Endothelial cell of umbilical vein (primary cell): ENCODE measurements at regions not wholly inside any gene's neighbourhood (a gene's known extent, or its start where the extent isn't known, plus 50 kb on each side); places are given as distances from the start of the nearest gene placed in this dataset.

Experiments
- BruUV-seq: library from RNA; stranded (reverse); fragments of 400-500 nt; replicated peaks from 2 replicates; lab custom pipeline; 2021; lab: Mats Ljungman, UMichigan
- CTCF ChIA-PET: fragments of 300-600, 350-600 bp; sonication (Branson Sonifier 250); formaldehyde crosslinking; loops from one replicate; lab custom pipeline; 2021; ENCODE audit warnings: antibody characterized with exemption, inconsistent platforms; lab: Charles Lee
- POLR2A ChIA-PET: fragments of 300-600, 350-600 bp; sonication (Branson Sonifier 250); formaldehyde crosslinking; loops from one replicate; lab custom pipeline; 2021; ENCODE audit warnings: antibody characterized with exemption, inconsistent platforms; lab: Charles Lee
- DNase-seq: peaks from one replicate; pipeline ENCODE4 v3.0.0-alpha.2; 2011; ENCODE audit warnings: low read depth, low spot score
- FAIRE-seq: peaks from 2 replicates; lab custom pipeline; 2011; peaks lifted over from hg19 to GRCh38; lab: Jason Lieb, UNC
- H2AFZ ChIP-seq: 2 replicates; pipeline ENCODE4 v1.6.0; 2012; ENCODE audit warnings: low read depth, low read length, control low read depth, inconsistent platforms
- H3K27ac ChIP-seq: 2 replicates; pipeline ENCODE4 v1.5.1; 2011; ENCODE audit warnings: low read depth, mild to moderate bottlenecking, control low read depth, low read length, moderate library complexity; ENCODE audit not compliant: insufficient read depth
- H3K27me3 ChIP-seq, 2 experiments: 2 replicates each; pipeline versions ENCODE4 v1.6.0 to v1.6.1; 2011; ENCODE audit warnings: low read length in 2 of 2, mixed read lengths in 1 of 2; ENCODE audit not compliant: control insufficient read depth in 2 of 2, insufficient read depth in 2 of 2
- H3K36me3 ChIP-seq, 2 experiments: 2 replicates in 1 of 2; 3 replicates in 1 of 2; pipeline ENCODE4 v1.5.1; 2011; ENCODE audit warnings: low read length in 2 of 2, mild to moderate bottlenecking in 1 of 2, moderate library complexity in 1 of 2; ENCODE audit not compliant: control insufficient read depth in 2 of 2, insufficient read depth in 2 of 2; ENCODE audit errors: extremely low read depth in 1 of 2
- H3K4me1 ChIP-seq: 3 replicates; pipeline ENCODE4 v1.5.1; 2011; ENCODE audit warnings: mild to moderate bottlenecking, low read length; ENCODE audit not compliant: control insufficient read depth, insufficient read depth; ENCODE audit errors: extremely low read depth
- H3K4me2 ChIP-seq: 2 replicates; pipeline ENCODE4 v1.6.1; 2011; ENCODE audit warnings: low read length, control low read depth, mixed read lengths; ENCODE audit not compliant: insufficient read depth
- H3K4me3 ChIP-seq, 3 experiments: fragments of 200-600 bp in 1 of 3; sonication (generic), shearing (Covaris generic) in 1 of 3; replicated peaks in 1 of 3; 2 replicates each; pipeline ENCODE4 v1.5.1; 2011 to 2016; ENCODE audit warnings: control low read depth in 3 of 3, low read length in 3 of 3, mild to moderate bottlenecking in 2 of 3, inconsistent platforms in 1 of 3, low read depth in 1 of 3, moderate library complexity in 1 of 3; ENCODE audit not compliant: insufficient read depth in 1 of 3
- H3K79me2 ChIP-seq: 2 replicates; pipeline ENCODE4 v1.6.0; 2012; ENCODE audit warnings: low read length, inconsistent platforms; ENCODE audit not compliant: control insufficient read depth, insufficient read depth
- H3K9ac ChIP-seq: replicated peaks from 2 replicates; pipeline ENCODE3; 2011; ENCODE audit warnings: low read length, control low read depth; ENCODE audit not compliant: insufficient read depth; ENCODE audit errors: extremely low read depth
- H3K9me1 ChIP-seq: replicated peaks from 3 replicates; pipeline ENCODE4 v1.6.0; 2011; ENCODE audit warnings: mild to moderate bottlenecking, low read length; ENCODE audit not compliant: control insufficient read depth, insufficient read depth; ENCODE audit errors: extremely low read depth
- H3K9me3 ChIP-seq: replicated peaks from 2 replicates; pipeline ENCODE4 v1.5.1; 2012; ENCODE audit warnings: low read length, inconsistent platforms; ENCODE audit not compliant: control insufficient read depth, insufficient read depth
- H4K20me1 ChIP-seq: replicated peaks from 2 replicates; pipeline ENCODE3; 2011; ENCODE audit warnings: mild to moderate bottlenecking, low read length; ENCODE audit not compliant: control insufficient read depth, insufficient read depth; ENCODE audit errors: extremely low read depth
- EZH2 ChIP-seq: IDR thresholded peaks from 2 replicates; pipeline ENCODE4 v1.6.1; 2012; ENCODE audit warnings: borderline replicate concordance, low read depth, mild to moderate bottlenecking, moderate library complexity, low read length, inconsistent platforms; ENCODE audit not compliant: severe bottlenecking
- FOS ChIP-seq: IDR thresholded peaks from 2 replicates; pipeline ENCODE4 v1.6.1; 2011; ENCODE audit warnings: mild to moderate bottlenecking, low read length, moderate library complexity, borderline replicate concordance; ENCODE audit not compliant: insufficient read depth
- GATA2 ChIP-seq: IDR thresholded peaks from 2 replicates; pipeline ENCODE4 v1.7.0; 2011; ENCODE audit warnings: low read depth, mild to moderate bottlenecking, moderate library complexity, mixed read lengths, low read length; ENCODE audit not compliant: insufficient read length, insufficient read depth
- MAX ChIP-seq: IDR thresholded peaks from 2 replicates; pipeline ENCODE4 v1.6.1; 2011; ENCODE audit not compliant: insufficient read depth, insufficient read length
- MYC ChIP-seq: IDR thresholded peaks from one replicate; pipeline ENCODE4 v1.6.1; 2011; ENCODE audit warnings: mild to moderate bottlenecking, low read depth, low read length
- POLR2A ChIP-seq: IDR thresholded peaks from 2 replicates; pipeline ENCODE4 v1.6.1; 2012; ENCODE audit warnings: low read depth, mild to moderate bottlenecking, control low read depth, low read length
- POLR2AphosphoS5 ChIP-seq: IDR thresholded peaks from 2 replicates; pipeline ENCODE4 v1.6.1; 2012; ENCODE audit warnings: low read depth, mild to moderate bottlenecking, control low read depth, low read length, moderate library complexity; ENCODE audit not compliant: insufficient read depth
- dilution Hi-C: fragments of 300-500 bp; cut with MboI; formaldehyde crosslinking; loops from one replicate; pipeline ENCODE4 v1.15.0; 2019; ENCODE audit warnings: low sequenced_read_pairs; ENCODE audit not compliant: extremely low pct_ligation_motif_present
- intact Hi-C: fragments of 100-400 bp; cut with micrococcal nuclease; formaldehyde crosslinking; loops from one replicate; pipeline ENCODE4 v1.10.0; 2022

- peak overlapping the region; percentile 97 for H3K27ac ChIP-seq
- TF ChIP-seq GATA2 (no peak), FOS (peak; percentile 12), POLR2A (peak; percentile 19)
- POLR2A ChIA-PET = no interaction called here
- H3K9me1 ChIP-seq = no peaks in the 10 kb centered on the region
- no peaks in the 10 kb centered on the region for H3K36me3 ChIP-seq
- peak; percentile 84 for DNase-seq
- H3K4me2 ChIP-seq = peak overlapping the region; percentile 69
- H3K9me3 ChIP-seq = no peaks in the 10 kb centered on the region
- H3K4me3 ChIP-seq = no peak overlapping the region
- no TSS peak for BruUV-seq
- intact Hi-C loops = loop anchor here (2.0 to 10.0 kb wide), 2 partner anchors 23 to 127 kb away; no protein-coding TSS in a partner anchor
- H3K9ac ChIP-seq = peak overlapping the region; percentile 91
- H3K4me1 ChIP-seq = peaks cover 54% of the 10 kb centered on the region
- no peaks in the 10 kb centered on the region for H3K27me3 ChIP-seq
- dilution Hi-C loops = no loop called here
- peak overlapping the region; percentile 10 for H2AFZ ChIP-seq
- CTCF ChIA-PET = interaction anchor here (0.7 to 1.8 kb wide), 6 partner anchors 60 to 121 kb away, joined by 3 to 10 read pairs (median 4); no protein-coding TSS in a partner anchor
- no peaks in the 10 kb centered on the region for H3K79me2 ChIP-seq
- no peaks in the 10 kb centered on the region for H4K20me1 ChIP-seq
- peak; percentile 82 for FAIRE-seq
These were observed 53.9 kb upstream of the CTAGE1 start for GRCh38 chr18:22471546-22472131.

GRCh38 chr18:22473366-22473765 is 55.7 kb upstream of the CTAGE1 start:
- Histone ChIP-seq H3K79me2 (no peaks in the 10 kb centered on the region), H3K27me3 (no peaks in the 10 kb centered on the region), H3K9me3 (no peaks in the 10 kb centered on the region), H3K4me1 (peaks cover 40% of the 10 kb centered on the region), H3K9me1 (no peaks in the 10 kb centered on the region), H4K20me1 (no peaks in the 10 kb centered on the region), H3K4me3 (no peak overlapping the region), H3K36me3 (no peaks in the 10 kb centered on the region), H2AFZ (no peak overlapping the region), H3K4me2 (no peak overlapping the region), H3K27ac (no peak overlapping the region), H3K9ac (no peak overlapping the region)
- BruUV-seq = no TSS peak
- no peak for TF ChIP-seq MYC
- TF ChIP-seq POLR2AphosphoS5 = no peak
- TF ChIP-seq GATA2 = no peak
- TF ChIP-seq POLR2A = no peak
- no peak for TF ChIP-seq FOS
- no peak for TF ChIP-seq EZH2
- no peak for TF ChIP-seq MAX
- ChIA-PET POLR2A (no interaction called here), CTCF (interaction anchor here (1.0 to 1.4 kb wide), 2 partner anchors 11 to 22 kb away, joined by 3 read pairs; no protein-coding TSS in a partner anchor)
- intact Hi-C loops = loop anchor here (10.0 kb wide), 1 partner anchor 129 kb away; no protein-coding TSS in a partner anchor
- dilution Hi-C loops = no loop called here
- no peak for DNase-seq
- no peak for FAIRE-seq
